BLaER1 treated with 17β-estradiol and CSF1 and Interleukin-3, amounts not matched to agents 10 nM and 100 nM (cell line): ENCODE measurements at regions not wholly inside any gene's neighbourhood (a gene's known extent, or its start where the extent isn't known, plus 50 kb on each side); places are given as distances from the start of the nearest gene placed in this dataset.

ENCODE experiments used
- H3K27ac ChIP-seq, 11 experiments: shearing (Covaris generic); formaldehyde crosslinking; 2 replicates each; pipeline ENCODE4 v1.8.1; 2022
- H3K27me3 ChIP-seq, 11 experiments: shearing (Covaris generic); formaldehyde crosslinking; 2 replicates each; pipeline ENCODE4 v1.8.1; 2022
- H3K36me3 ChIP-seq, 11 experiments: shearing (Covaris generic); formaldehyde crosslinking; 2 replicates each; pipeline ENCODE4 v1.8.1; 2022
- H3K4me1 ChIP-seq, 10 experiments: shearing (Covaris generic); formaldehyde crosslinking; 2 replicates each; pipeline ENCODE4 v1.8.1; 2022
- H3K4me2 ChIP-seq, 11 experiments: shearing (Covaris generic); formaldehyde crosslinking; 2 replicates each; pipeline ENCODE4 v1.8.1; 2022
- H3K4me3 ChIP-seq, 10 experiments: shearing (Covaris generic); formaldehyde crosslinking; 2 replicates each; pipeline ENCODE4 v1.8.1; 2022
- H3K9ac ChIP-seq, 11 experiments: shearing (Covaris generic); formaldehyde crosslinking; 2 replicates each; pipeline ENCODE4 v1.8.1; 2022
- H3K9me3 ChIP-seq, 11 experiments: shearing (Covaris generic); formaldehyde crosslinking; replicated peaks in 1 of 11; 2 replicates each; pipeline ENCODE4 v1.8.1; 2022
- H4K20me1 ChIP-seq, 11 experiments: shearing (Covaris generic); formaldehyde crosslinking; 2 replicates each; pipeline ENCODE4 v1.8.1; 2022
- Cebpa-rat ChIP-seq, 11 experiments: shearing (Covaris generic); IDR thresholded peaks; 2 replicates each; pipeline ENCODE4 v1.8.1; 2022

GRCh38 chr5:164060786-164061355 lies 555.5 kb downstream of the MAT2B start:
- Histone ChIP-seq H3K9ac (no peak overlapping the region), H3K4me2 (no peak overlapping the region), H3K4me1 (peaks cover 0 to 3% (median 0%) of the 10 kb centered on the region in 10 experiments; a peak in 1 of 20 replicates), H3K36me3 (no peaks in the 10 kb centered on the region), H3K27me3 (peaks cover 0 to 6% (median 0%) of the 10 kb centered on the region in 11 experiments; a peak in 1 of 22 replicates), H4K20me1 (no peaks in the 10 kb centered on the region), H3K27ac (no peak overlapping the region), H3K9me3 (no peaks in the 10 kb centered on the region), H3K4me3 (no peak overlapping the region)
- TF ChIP-seq Cebpa-rat (IDR thresholded peaks at IDR 0.05) = no peak

GRCh38 chr5:164062304-164062703 lies 556.9 kb downstream of the MAT2B start:
- Histone ChIP-seq H4K20me1 (no peaks in the 10 kb centered on the region), H3K36me3 (no peaks in the 10 kb centered on the region), H3K9ac (no peak overlapping the region), H3K9me3 (no peaks in the 10 kb centered on the region), H3K27ac (no peak overlapping the region), H3K4me3 (no peak overlapping the region), H3K4me1 (peaks cover 0 to 3% (median 0%) of the 10 kb centered on the region in 10 experiments; a peak in 1 of 20 replicates), H3K27me3 (peaks cover 0 to 8% (median 0%) of the 10 kb centered on the region in 11 experiments; a peak in 1 of 22 replicates), H3K4me2 (no peak overlapping the region)
- TF ChIP-seq Cebpa-rat (IDR thresholded peaks at IDR 0.05) = no peak

GRCh38 chr5:164065266-164065665 lies 559.8 kb downstream of the MAT2B start:
- H3K36me3 ChIP-seq = no peaks in the 10 kb centered on the region
- no peak overlapping the region for H3K27ac ChIP-seq
- no peak overlapping the region for H3K4me3 ChIP-seq
- peaks cover 0 to 17% (median 0%) of the 10 kb centered on the region in 11 experiments; a peak in 4 of 22 replicates for H3K27me3 ChIP-seq
- TF ChIP-seq Cebpa-rat (IDR thresholded peaks at IDR 0.05) = no peak
- H3K4me1 ChIP-seq = peaks cover 0 to 6% (median 1%) of the 10 kb centered on the region in 10 experiments; a peak in 3 of 20 replicates
- H3K4me2 ChIP-seq = no peak overlapping the region
- H3K9me3 ChIP-seq = peaks cover 0 to 8% (median 0%) of the 10 kb centered on the region in 11 experiments; a peak in 3 of 22 replicates
- H4K20me1 ChIP-seq = no peaks in the 10 kb centered on the region
- no peak overlapping the region for H3K9ac ChIP-seq

- H3K36me3 ChIP-seq = no peaks in the 10 kb centered on the region
- H3K4me2 ChIP-seq = no peak overlapping the region
- H3K4me1 ChIP-seq = peaks cover 0 to 7% (median 1%) of the 10 kb centered on the region in 10 experiments; a peak in 3 of 20 replicates
- H3K27me3 ChIP-seq = peaks cover 0 to 26% (median 0%) of the 10 kb centered on the region in 11 experiments; a peak in 4 of 22 replicates
- no peak overlapping the region for H3K4me3 ChIP-seq
- peaks cover 0 to 8% (median 0%) of the 10 kb centered on the region in 11 experiments; a peak in 3 of 22 replicates for H3K9me3 ChIP-seq
- no peak overlapping the region for H3K27ac ChIP-seq
- TF ChIP-seq Cebpa-rat (IDR thresholded peaks at IDR 0.05) = no peak
- H3K9ac ChIP-seq = no peak overlapping the region
- H4K20me1 ChIP-seq = no peaks in the 10 kb centered on the region
These were observed 566.3 kb downstream of the MAT2B start for GRCh38 chr5:164071671-164072070.

- Histone ChIP-seq H4K20me1 (no peaks in the 10 kb centered on the region), H3K27ac (no peak overlapping the region), H3K27me3 (peaks cover 0 to 26% (median 0%) of the 10 kb centered on the region in 11 experiments; a peak in 4 of 22 replicates), H3K9me3 (peaks cover 0 to 8% (median 0%) of the 10 kb centered on the region in 11 experiments; a peak in 3 of 22 replicates), H3K4me3 (no peak overlapping the region), H3K36me3 (no peaks in the 10 kb centered on the region), H3K4me2 (no peak overlapping the region), H3K9ac (no peak overlapping the region), H3K4me1 (peaks cover 0 to 7% (median 1%) of the 10 kb centered on the region in 10 experiments; a peak in 3 of 20 replicates)
- TF ChIP-seq Cebpa-rat (IDR thresholded peaks at IDR 0.05) = no peak
These were observed 567.7 kb downstream of the MAT2B start for GRCh38 chr5:164073081-164073480.

- peaks cover 0 to 8% (median 0%) of the 10 kb centered on the region in 11 experiments; a peak in 3 of 22 replicates for H3K27me3 ChIP-seq
- TF ChIP-seq Cebpa-rat (IDR thresholded peaks at IDR 0.05) = no peak
- no peaks in the 10 kb centered on the region; a peak in 1 of 22 replicates for H4K20me1 ChIP-seq
- no peaks in the 10 kb centered on the region for H3K4me1 ChIP-seq
- H3K36me3 ChIP-seq = no peaks in the 10 kb centered on the region
- no peak overlapping the region for H3K4me3 ChIP-seq
- H3K9me3 ChIP-seq = no peaks in the 10 kb centered on the region
- H3K27ac ChIP-seq = no peak overlapping the region
- no peak overlapping the region for H3K9ac ChIP-seq
- H3K4me2 ChIP-seq = no peak overlapping the region
These were observed 571.1 kb downstream of the MAT2B start for GRCh38 chr5:164076556-164076955.

GRCh38 chr5:164090358-164090757 lies 584.9 kb downstream of the MAT2B start:
- Histone ChIP-seq H3K27ac (no peak overlapping the region), H3K9me3 (peaks cover 0 to 6% (median 0%) of the 10 kb centered on the region in 11 experiments; a peak in 2 of 22 replicates)

GRCh38 chr5:164091836-164092235 lies 586.4 kb downstream of the MAT2B start:
- Histone ChIP-seq H4K20me1 (no peaks in the 10 kb centered on the region), H3K27ac (no peak overlapping the region), H3K36me3 (no peaks in the 10 kb centered on the region), H3K9me3 (peaks cover 0 to 6% (median 0%) of the 10 kb centered on the region in 11 experiments; a peak in 2 of 22 replicates), H3K9ac (no peak overlapping the region), H3K4me1 (peaks cover 0 to 5% (median 0%) of the 10 kb centered on the region in 10 experiments; a peak in 2 of 20 replicates), H3K4me3 (no peak overlapping the region), H3K4me2 (no peak overlapping the region), H3K27me3 (no peaks in the 10 kb centered on the region)
- no peak for TF ChIP-seq Cebpa-rat (IDR thresholded peaks at IDR 0.05)

More at GRCh38 chr5:164090358-164090757, 584.9 kb downstream of the MAT2B start:
- H3K36me3 ChIP-seq = no peaks in the 10 kb centered on the region
- no peaks in the 10 kb centered on the region for H4K20me1 ChIP-seq
- peaks cover 0 to 5% (median 0%) of the 10 kb centered on the region in 10 experiments; a peak in 2 of 20 replicates for H3K4me1 ChIP-seq
- no peaks in the 10 kb centered on the region for H3K27me3 ChIP-seq
- no peak for TF ChIP-seq Cebpa-rat (IDR thresholded peaks at IDR 0.05)
- H3K9ac ChIP-seq = no peak overlapping the region
- no peak overlapping the region for H3K4me3 ChIP-seq
- H3K4me2 ChIP-seq = no peak overlapping the region

- H3K27me3 ChIP-seq = no peaks in the 10 kb centered on the region
- TF ChIP-seq Cebpa-rat (IDR thresholded peaks at IDR 0.05) = no peak
- H4K20me1 ChIP-seq = no peaks in the 10 kb centered on the region
These were observed 588.9 kb downstream of the MAT2B start for GRCh38 chr5:164094291-164094690.

More at GRCh38 chr5:164094291-164094690, 588.9 kb downstream of the MAT2B start:
- Histone ChIP-seq H3K9ac (no peak overlapping the region), H3K36me3 (no peaks in the 10 kb centered on the region), H3K4me2 (no peak overlapping the region), H3K4me1 (peaks cover 0 to 5% (median 0%) of the 10 kb centered on the region in 10 experiments; a peak in 2 of 20 replicates), H3K4me3 (no peak overlapping the region), H3K9me3 (peaks cover 0 to 4% (median 0%) of the 10 kb centered on the region in 11 experiments; a peak in 1 of 22 replicates), H3K27ac (no peak overlapping the region)
